ENCODE measurements at regions not wholly inside any gene's neighbourhood (a gene's known extent, or its start where the extent isn't known, plus 50 kb on each side); places are given as distances from the start of the nearest gene placed in this dataset.

- no peak overlapping the region for H3K27ac ChIP-seq (ENCODE audit: control insufficient read depth, insufficient read depth, low read length)
- H3K36me3 ChIP-seq (ENCODE audit: control insufficient read depth in 2 of 2, extremely low read depth in 1 of 2, insufficient read depth in 2 of 2, low read length in 2 of 2): no peaks in the 10 kb centered on the region
- H3K9ac ChIP-seq (ENCODE audit: control insufficient read depth, extremely low read depth, insufficient read depth, low read length): no peak overlapping the region
- H3K4me3 ChIP-seq (ENCODE audit: control insufficient read depth in 2 of 3, extremely low read depth in 1 of 3, insufficient read depth in 2 of 3, low read depth in 1 of 3, low read length in 3 of 3): no peak overlapping the region
- H4K20me1 ChIP-seq (ENCODE audit: control insufficient read depth, extremely low read depth, insufficient read depth, low read length): no peaks in the 10 kb centered on the region
- H3K9me1 ChIP-seq (ENCODE audit: control insufficient read depth, extremely low read depth, insufficient read depth, low read length): no peaks in the 10 kb centered on the region
- FAIRE-seq (no peak), DNase-seq (ENCODE audit: low read depth, low spot score) (no peak)
- no peaks in the 10 kb centered on the region for H3K9me3 ChIP-seq (ENCODE audit: control insufficient read depth, low read depth, low read length)
- TF ChIP-seq EZH2 (IDR thresholded peaks at IDR 0.05; ENCODE audit: low read length) (no peak), CTCF (optimal IDR thresholded peaks at IDR 0.05 in 1 of 3, IDR thresholded peaks at IDR 0.05 in 1 of 3, conservative IDR thresholded peaks at IDR 0.05 in 1 of 3; ENCODE audit: extremely low read depth in 1 of 3, insufficient read depth in 2 of 3, low read length in 3 of 3) (no peak)
- H3K27me3 ChIP-seq (ENCODE audit: control insufficient read depth, extremely low read depth, insufficient read depth, low read length): peaks cover 44% of the 10 kb centered on the region
- H3K4me1 ChIP-seq (ENCODE audit: control insufficient read depth, extremely low read depth, insufficient read depth, low read length): no peaks in the 10 kb centered on the region
- H3K79me2 ChIP-seq (ENCODE audit: control insufficient read depth, insufficient read depth, low read length): no peaks in the 10 kb centered on the region
- H3K4me2 ChIP-seq (ENCODE audit: control insufficient read depth, extremely low read depth, insufficient read depth, low read depth, low read length): no peak overlapping the region
- H2AFZ ChIP-seq (ENCODE audit: control insufficient read depth, low read length): no peak overlapping the region
- dilution Hi-C loops (cut with MboI; ENCODE audit: extremely low pct_ligation_motif_present, low sequenced_read_pairs): no loop called here
Observed at GRCh38 chr10:71143170-71143569, 69.2 kb upstream of the UNC5B start.

- Histone ChIP-seq H3K9me1 (ENCODE audit: control insufficient read depth, extremely low read depth, insufficient read depth, low read length) (no peaks in the 10 kb centered on the region), H3K27me3 (ENCODE audit: control insufficient read depth, extremely low read depth, insufficient read depth, low read length) (peaks cover 41% of the 10 kb centered on the region), H3K9me3 (ENCODE audit: control insufficient read depth, low read depth, low read length) (no peaks in the 10 kb centered on the region), H3K36me3 (ENCODE audit: control insufficient read depth in 2 of 2, extremely low read depth in 1 of 2, insufficient read depth in 2 of 2, low read length in 2 of 2) (no peaks in the 10 kb centered on the region), H3K4me3 (ENCODE audit: control insufficient read depth in 2 of 3, extremely low read depth in 1 of 3, insufficient read depth in 2 of 3, low read depth in 1 of 3, low read length in 3 of 3) (no peak overlapping the region), H3K9ac (ENCODE audit: control insufficient read depth, extremely low read depth, insufficient read depth, low read length) (no peak overlapping the region), H2AFZ (ENCODE audit: control insufficient read depth, low read length) (no peak overlapping the region), H4K20me1 (ENCODE audit: control insufficient read depth, extremely low read depth, insufficient read depth, low read length) (no peaks in the 10 kb centered on the region), H3K79me2 (ENCODE audit: control insufficient read depth, insufficient read depth, low read length) (no peaks in the 10 kb centered on the region), H3K27ac (ENCODE audit: control insufficient read depth, insufficient read depth, low read length) (no peak overlapping the region), H3K4me1 (ENCODE audit: control insufficient read depth, extremely low read depth, insufficient read depth, low read length) (no peaks in the 10 kb centered on the region), H3K4me2 (ENCODE audit: control insufficient read depth, extremely low read depth, insufficient read depth, low read depth, low read length) (no peak overlapping the region)
- FAIRE-seq (no peak), DNase-seq (ENCODE audit: low read depth, low spot score) (no peak)
- no peak for TF ChIP-seq CTCF (optimal IDR thresholded peaks at IDR 0.05 in 1 of 3, IDR thresholded peaks at IDR 0.05 in 1 of 3, conservative IDR thresholded peaks at IDR 0.05 in 1 of 3; ENCODE audit: extremely low read depth in 1 of 3, insufficient read depth in 2 of 3, low read length in 3 of 3)
- TF ChIP-seq EZH2 (IDR thresholded peaks at IDR 0.05; ENCODE audit: low read length): no peak
- dilution Hi-C loops (cut with MboI; ENCODE audit: extremely low pct_ligation_motif_present, low sequenced_read_pairs): no loop called here
Observed at GRCh38 chr10:71143610-71144009, 68.8 kb upstream of the UNC5B start.

Measured in keratinocyte (primary cell).